ENCODE measurements at regions not wholly inside any gene's neighbourhood (a gene's known extent, or its start where the extent isn't known, plus 50 kb on each side); places are given as distances from the start of the nearest gene placed in this dataset.

DNA sequence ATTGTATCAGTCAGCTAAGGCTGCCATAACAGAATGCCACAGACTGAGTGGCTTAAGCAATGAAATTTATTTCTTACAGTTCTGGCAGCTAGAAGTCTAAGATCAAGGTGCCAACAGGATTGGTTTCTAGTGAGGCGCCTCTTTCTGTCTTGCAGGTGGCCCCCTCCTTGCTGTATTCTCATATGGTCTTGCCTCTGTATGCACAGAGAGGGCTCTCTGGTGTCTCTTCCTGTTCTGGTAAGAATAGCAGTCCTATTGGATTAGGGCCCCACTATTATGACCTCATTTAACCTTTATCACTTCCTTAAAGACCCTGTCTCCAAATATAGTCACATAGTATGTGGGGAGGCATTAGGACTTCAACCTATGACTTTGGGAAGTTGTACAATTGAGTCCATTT, 253.9 kb downstream of the EDEM1 start:
- Histone ChIP-seq H3K27ac (ENCODE audit: low read depth, low read length, poor library complexity, severe bottlenecking) (no peak overlapping the region), H2AFZ (ENCODE audit: low read length) (no peak overlapping the region), H3K4me3 (ENCODE audit: low read depth, low read length, poor library complexity, severe bottlenecking) (no peak overlapping the region), H3K4me1 (ENCODE audit: insufficient read depth, low read length, poor library complexity, severe bottlenecking) (no peaks in the 10 kb centered on the region), H3K36me3 (ENCODE audit: insufficient read depth, low read length) (no peaks in the 10 kb centered on the region), H4K20me1 (ENCODE audit: insufficient read depth, low read length) (no peaks in the 10 kb centered on the region), H3K9me2 (ENCODE audit: insufficient read depth, low read length) (no peaks in the 10 kb centered on the region), H3K4me2 (ENCODE audit: low read length) (no peak overlapping the region), H3K9me3 (ENCODE audit: low read length) (no peaks in the 10 kb centered on the region), H3K79me2 (ENCODE audit: insufficient read depth, low read depth, low read length) (no peaks in the 10 kb centered on the region)
- ChIA-PET CTCF (ENCODE audit: unreplicated experiment) (no interaction called here), POLR2A (no interaction called here)
- intact Hi-C loops (cut with micrococcal nuclease; ENCODE audit: unreplicated experiment): no loop called here
- no peak for TF ChIP-seq EZH2phosphoT487 (IDR thresholded peaks at IDR 0.05; ENCODE audit: borderline replicate concordance, low read depth, low read length)
- TF ChIP-seq, protein P1, sequence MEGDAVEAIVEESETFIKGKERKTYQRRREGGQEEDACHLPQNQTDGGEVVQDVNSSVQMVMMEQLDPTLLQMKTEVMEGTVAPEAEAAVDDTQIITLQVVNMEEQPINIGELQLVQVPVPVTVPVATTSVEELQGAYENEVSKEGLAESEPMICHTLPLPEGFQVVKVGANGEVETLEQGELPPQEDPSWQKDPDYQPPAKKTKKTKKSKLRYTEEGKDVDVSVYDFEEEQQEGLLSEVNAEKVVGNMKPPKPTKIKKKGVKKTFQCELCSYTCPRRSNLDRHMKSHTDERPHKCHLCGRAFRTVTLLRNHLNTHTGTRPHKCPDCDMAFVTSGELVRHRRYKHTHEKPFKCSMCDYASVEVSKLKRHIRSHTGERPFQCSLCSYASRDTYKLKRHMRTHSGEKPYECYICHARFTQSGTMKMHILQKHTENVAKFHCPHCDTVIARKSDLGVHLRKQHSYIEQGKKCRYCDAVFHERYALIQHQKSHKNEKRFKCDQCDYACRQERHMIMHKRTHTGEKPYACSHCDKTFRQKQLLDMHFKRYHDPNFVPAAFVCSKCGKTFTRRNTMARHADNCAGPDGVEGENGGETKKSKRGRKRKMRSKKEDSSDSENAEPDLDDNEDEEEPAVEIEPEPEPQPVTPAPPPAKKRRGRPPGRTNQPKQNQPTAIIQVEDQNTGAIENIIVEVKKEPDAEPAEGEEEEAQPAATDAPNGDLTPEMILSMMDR (conservative IDR thresholded peaks at IDR 0.05; ENCODE audit: low read length): no peak
- BruUV-seq (replicated peaks): no TSS peak
- no peak for DNase-seq (ENCODE audit: low spot score)

DNA sequence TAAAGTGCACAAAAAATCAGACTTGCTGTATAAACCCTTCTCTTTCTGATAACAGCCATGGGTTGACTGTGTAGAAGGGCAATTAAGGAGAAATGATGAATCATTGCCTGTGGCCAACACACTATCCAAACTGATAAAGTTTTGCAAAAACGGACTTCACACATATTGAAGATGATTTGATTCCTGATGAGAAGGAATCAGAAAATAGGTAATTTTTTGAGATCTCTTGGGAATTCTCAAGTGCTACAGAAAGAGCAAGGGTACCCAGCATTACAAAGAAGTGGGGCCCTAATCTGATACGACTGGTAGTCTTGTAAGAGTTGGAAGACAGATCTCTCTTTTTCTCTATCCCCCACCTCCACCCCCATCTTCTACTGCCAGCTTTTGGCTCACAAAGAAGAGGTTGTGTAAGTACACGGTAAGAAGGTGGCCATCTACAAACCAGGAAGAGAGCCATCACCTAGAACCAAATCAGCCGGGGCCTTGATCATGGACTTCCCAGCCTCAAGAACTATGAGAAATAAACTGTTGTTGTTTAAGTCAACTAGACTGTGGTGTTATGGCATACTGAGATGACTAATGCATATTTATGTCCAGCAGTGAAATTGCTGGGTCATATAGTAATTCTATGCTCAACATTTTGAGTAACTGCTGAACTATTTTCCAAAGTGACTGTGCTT, 254.7 kb downstream of the EDEM1 start:
- no peak for DNase-seq (ENCODE audit: low spot score)
- Histone ChIP-seq H3K36me3 (ENCODE audit: insufficient read depth, low read length) (no peaks in the 10 kb centered on the region), H3K9me2 (ENCODE audit: insufficient read depth, low read length) (no peaks in the 10 kb centered on the region), H3K4me1 (ENCODE audit: insufficient read depth, low read length, poor library complexity, severe bottlenecking) (no peaks in the 10 kb centered on the region), H3K9me3 (ENCODE audit: low read length) (no peaks in the 10 kb centered on the region), H2AFZ (ENCODE audit: low read length) (no peak overlapping the region), H3K4me3 (ENCODE audit: low read depth, low read length, poor library complexity, severe bottlenecking) (no peak overlapping the region), H3K4me2 (ENCODE audit: low read length) (no peak overlapping the region), H3K79me2 (ENCODE audit: insufficient read depth, low read depth, low read length) (no peaks in the 10 kb centered on the region), H3K27ac (ENCODE audit: low read depth, low read length, poor library complexity, severe bottlenecking) (no peak overlapping the region), H4K20me1 (ENCODE audit: insufficient read depth, low read length) (no peaks in the 10 kb centered on the region)
- POLR2A ChIA-PET: interaction anchor here (0.5 kb wide), 1 partner anchor 274 kb away, joined by 3 read pairs; no protein-coding TSS in a partner anchor
- CTCF ChIA-PET (ENCODE audit: unreplicated experiment): no interaction called here
- intact Hi-C loops (cut with micrococcal nuclease; ENCODE audit: unreplicated experiment): no loop called here
- no TSS peak for BruUV-seq (replicated peaks)
- no peak for TF ChIP-seq EZH2phosphoT487 (IDR thresholded peaks at IDR 0.05; ENCODE audit: borderline replicate concordance, low read depth, low read length)
- TF ChIP-seq, protein P1 (conservative IDR thresholded peaks at IDR 0.05; ENCODE audit: low read length): no peak

DNA sequence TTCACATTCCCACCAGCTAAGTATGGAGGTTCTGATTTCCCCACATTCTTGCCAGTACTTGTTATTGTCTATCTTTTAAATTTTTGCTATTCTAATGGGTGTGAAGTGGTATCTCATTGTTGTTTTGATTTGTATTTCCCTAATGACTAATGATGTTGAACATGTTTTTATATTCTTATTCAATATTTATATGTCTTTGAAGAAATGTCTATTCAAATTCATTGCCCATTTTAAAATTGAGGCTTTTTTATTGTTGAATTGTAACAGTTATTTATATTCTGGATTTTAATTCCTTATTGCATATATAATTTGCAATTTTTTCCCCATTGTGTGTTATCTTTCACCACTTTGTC, 255.3 kb downstream of the EDEM1 start:
- BruUV-seq (replicated peaks): no TSS peak
- no peak overlapping the region for H3K27ac ChIP-seq (ENCODE audit: low read depth, low read length, poor library complexity, severe bottlenecking)

More for the DNA sequence above, 255.3 kb downstream of the EDEM1 start:
- Histone ChIP-seq H3K36me3 (ENCODE audit: insufficient read depth, low read length) (no peaks in the 10 kb centered on the region), H3K4me2 (ENCODE audit: low read length) (no peak overlapping the region), H3K4me1 (ENCODE audit: insufficient read depth, low read length, poor library complexity, severe bottlenecking) (no peaks in the 10 kb centered on the region), H3K9me3 (ENCODE audit: low read length) (no peaks in the 10 kb centered on the region), H3K9me2 (ENCODE audit: insufficient read depth, low read length) (no peaks in the 10 kb centered on the region), H3K4me3 (ENCODE audit: low read depth, low read length, poor library complexity, severe bottlenecking) (no peak overlapping the region), H3K79me2 (ENCODE audit: insufficient read depth, low read depth, low read length) (no peaks in the 10 kb centered on the region), H4K20me1 (ENCODE audit: insufficient read depth, low read length) (no peaks in the 10 kb centered on the region), H2AFZ (ENCODE audit: low read length) (no peak overlapping the region)
- ChIA-PET POLR2A (interaction anchor here (0.5 to 0.8 kb wide), 2 partner anchors 275 to 432 kb away, joined by 3 read pairs; no protein-coding TSS in a partner anchor), CTCF (ENCODE audit: unreplicated experiment) (no interaction called here)
- no peak for DNase-seq (ENCODE audit: low spot score)
- TF ChIP-seq EZH2phosphoT487 (IDR thresholded peaks at IDR 0.05; ENCODE audit: borderline replicate concordance, low read depth, low read length): no peak
- TF ChIP-seq, protein P1 (conservative IDR thresholded peaks at IDR 0.05; ENCODE audit: low read length): no peak
- intact Hi-C loops (cut with micrococcal nuclease; ENCODE audit: unreplicated experiment): no loop called here

All from OCI-LY7 (cell line).